Hepatocyte (in vitro differentiated cells): ENCODE measurements at regions not wholly inside any gene's neighbourhood (a gene's known extent, or its start where the extent isn't known, plus 50 kb on each side); places are given as distances from the start of the nearest gene placed in this dataset.

Source experiments
- CTCF ChIP-seq: fragments of 200-600 bp; sonication (generic); IDR thresholded peaks from 2 replicates; pipeline ENCODE4 v1.5.1; 2016; ENCODE audit warnings: antibody characterized with exemption, mild to moderate bottlenecking; ENCODE audit not compliant: poor library complexity
- EZH2 ChIP-seq: fragments of 200-600 bp; sonication (generic); IDR thresholded peaks from 2 replicates; pipeline ENCODE4 v1.6.1; 2016; ENCODE audit warnings: antibody characterized with exemption, mild to moderate bottlenecking, borderline replicate concordance
- EZH2phosphoT487 ChIP-seq: fragments of 200-600 bp; sonication (generic); IDR thresholded peaks from one replicate; pipeline ENCODE4 v1.6.1; 2018; ENCODE audit warnings: antibody characterized with exemption, mild to moderate bottlenecking, low read depth, moderate library complexity; ENCODE audit not compliant: unreplicated experiment, severe bottlenecking

GRCh38 chr11:109001585-109001984, 336.7 kb downstream of the DDX10 start:
- no peak for TF ChIP-seq CTCF
- no peak for TF ChIP-seq EZH2
- TF ChIP-seq EZH2phosphoT487: no peak
